Endothelial cell of umbilical vein (primary cell): ENCODE measurements at regions not wholly inside any gene's neighbourhood (a gene's known extent, or its start where the extent isn't known, plus 50 kb on each side); places are given as distances from the start of the nearest gene placed in this dataset.

Experiments
- EZH2 ChIP-seq: IDR thresholded peaks from 2 replicates; pipeline ENCODE4 v1.6.1; 2012; ENCODE audit warnings: borderline replicate concordance, low read depth, mild to moderate bottlenecking, moderate library complexity, low read length, inconsistent platforms; ENCODE audit not compliant: severe bottlenecking
- POLR2A ChIP-seq: IDR thresholded peaks from 2 replicates; pipeline ENCODE4 v1.6.1; 2012; ENCODE audit warnings: low read depth, mild to moderate bottlenecking, control low read depth, low read length
- TF ChIP-seq, protein P1 (sequence below): IDR thresholded peaks from 2 replicates; pipeline ENCODE4 v1.6.1; 2011; ENCODE audit not compliant: insufficient read depth, insufficient read length
- TF ChIP-seq, protein P2 (sequence below), 2 donors: IDR thresholded peaks; 1 replicate in 1 of 2; 2 replicates in 1 of 2; pipeline ENCODE4 v1.5.1; 2011; ENCODE audit warnings: low read length in 2 of 2, mild to moderate bottlenecking in 2 of 2, moderate library complexity in 2 of 2, control low read depth in 1 of 2, inconsistent platforms in 1 of 2, low read depth in 1 of 2; ENCODE audit not compliant: insufficient read depth in 1 of 2; ENCODE audit errors: extremely low read depth in 1 of 2

DNA sequence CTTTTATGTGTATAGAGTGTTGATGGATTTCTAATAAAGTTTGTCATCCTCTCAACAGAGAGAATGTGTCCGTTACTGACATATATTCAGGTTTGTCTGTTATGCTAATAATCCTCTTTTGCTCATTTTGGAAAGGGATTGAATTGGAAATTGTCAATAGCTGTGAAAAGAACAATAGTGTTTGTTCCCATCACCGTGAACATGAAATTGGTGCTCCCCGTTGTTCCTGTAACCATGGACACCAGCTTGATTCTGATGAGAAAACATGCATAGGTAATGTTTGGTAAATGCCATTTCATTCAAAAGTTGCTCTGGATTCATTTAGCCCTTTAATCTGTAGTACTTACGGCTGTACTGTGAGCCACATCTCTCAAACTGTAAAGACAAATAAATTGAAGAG is 707.0 kb upstream of the GOLIM4 start:
- TF ChIP-seq EZH2 (no peak), POLR2A (no peak)
- TF ChIP-seq, protein P1, sequence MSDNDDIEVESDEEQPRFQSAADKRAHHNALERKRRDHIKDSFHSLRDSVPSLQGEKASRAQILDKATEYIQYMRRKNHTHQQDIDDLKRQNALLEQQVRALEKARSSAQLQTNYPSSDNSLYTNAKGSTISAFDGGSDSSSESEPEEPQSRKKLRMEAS, result no peak
- TF ChIP-seq, protein P2, sequence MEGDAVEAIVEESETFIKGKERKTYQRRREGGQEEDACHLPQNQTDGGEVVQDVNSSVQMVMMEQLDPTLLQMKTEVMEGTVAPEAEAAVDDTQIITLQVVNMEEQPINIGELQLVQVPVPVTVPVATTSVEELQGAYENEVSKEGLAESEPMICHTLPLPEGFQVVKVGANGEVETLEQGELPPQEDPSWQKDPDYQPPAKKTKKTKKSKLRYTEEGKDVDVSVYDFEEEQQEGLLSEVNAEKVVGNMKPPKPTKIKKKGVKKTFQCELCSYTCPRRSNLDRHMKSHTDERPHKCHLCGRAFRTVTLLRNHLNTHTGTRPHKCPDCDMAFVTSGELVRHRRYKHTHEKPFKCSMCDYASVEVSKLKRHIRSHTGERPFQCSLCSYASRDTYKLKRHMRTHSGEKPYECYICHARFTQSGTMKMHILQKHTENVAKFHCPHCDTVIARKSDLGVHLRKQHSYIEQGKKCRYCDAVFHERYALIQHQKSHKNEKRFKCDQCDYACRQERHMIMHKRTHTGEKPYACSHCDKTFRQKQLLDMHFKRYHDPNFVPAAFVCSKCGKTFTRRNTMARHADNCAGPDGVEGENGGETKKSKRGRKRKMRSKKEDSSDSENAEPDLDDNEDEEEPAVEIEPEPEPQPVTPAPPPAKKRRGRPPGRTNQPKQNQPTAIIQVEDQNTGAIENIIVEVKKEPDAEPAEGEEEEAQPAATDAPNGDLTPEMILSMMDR (IDR thresholded peaks at IDR 0.05; ENCODE audit: extremely low read depth in 1 of 2, insufficient read depth in 1 of 2, low read depth in 1 of 2, low read length in 2 of 2), result no peak
